ENCODE measurements at regions not wholly inside any gene's neighbourhood (a gene's known extent, or its start where the extent isn't known, plus 50 kb on each side); places are given as distances from the start of the nearest gene placed in this dataset.

DNA sequence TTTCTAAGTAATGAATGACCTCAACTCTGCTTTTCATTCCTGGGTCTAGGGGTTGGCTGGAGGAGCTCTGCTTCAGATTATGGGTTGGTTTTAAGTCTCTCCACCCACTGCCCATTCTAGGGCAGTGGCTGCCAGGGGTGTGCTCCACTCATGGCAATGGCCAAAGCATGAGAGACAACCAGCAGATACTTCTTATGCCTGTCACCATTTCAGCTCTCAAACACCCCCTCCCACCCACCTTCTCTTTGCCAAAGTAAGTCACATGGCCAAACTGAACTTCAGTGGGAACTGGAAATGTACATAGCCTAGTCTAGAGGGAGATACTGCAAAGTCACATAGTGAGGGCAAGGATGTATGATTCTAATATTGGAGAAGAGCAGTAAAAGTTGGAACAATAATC is 285.3 kb downstream of the RPLP1 start:
- TF ChIP-seq, protein P1, sequence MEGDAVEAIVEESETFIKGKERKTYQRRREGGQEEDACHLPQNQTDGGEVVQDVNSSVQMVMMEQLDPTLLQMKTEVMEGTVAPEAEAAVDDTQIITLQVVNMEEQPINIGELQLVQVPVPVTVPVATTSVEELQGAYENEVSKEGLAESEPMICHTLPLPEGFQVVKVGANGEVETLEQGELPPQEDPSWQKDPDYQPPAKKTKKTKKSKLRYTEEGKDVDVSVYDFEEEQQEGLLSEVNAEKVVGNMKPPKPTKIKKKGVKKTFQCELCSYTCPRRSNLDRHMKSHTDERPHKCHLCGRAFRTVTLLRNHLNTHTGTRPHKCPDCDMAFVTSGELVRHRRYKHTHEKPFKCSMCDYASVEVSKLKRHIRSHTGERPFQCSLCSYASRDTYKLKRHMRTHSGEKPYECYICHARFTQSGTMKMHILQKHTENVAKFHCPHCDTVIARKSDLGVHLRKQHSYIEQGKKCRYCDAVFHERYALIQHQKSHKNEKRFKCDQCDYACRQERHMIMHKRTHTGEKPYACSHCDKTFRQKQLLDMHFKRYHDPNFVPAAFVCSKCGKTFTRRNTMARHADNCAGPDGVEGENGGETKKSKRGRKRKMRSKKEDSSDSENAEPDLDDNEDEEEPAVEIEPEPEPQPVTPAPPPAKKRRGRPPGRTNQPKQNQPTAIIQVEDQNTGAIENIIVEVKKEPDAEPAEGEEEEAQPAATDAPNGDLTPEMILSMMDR (conservative IDR thresholded peaks at IDR 0.05): no peak

DNA sequence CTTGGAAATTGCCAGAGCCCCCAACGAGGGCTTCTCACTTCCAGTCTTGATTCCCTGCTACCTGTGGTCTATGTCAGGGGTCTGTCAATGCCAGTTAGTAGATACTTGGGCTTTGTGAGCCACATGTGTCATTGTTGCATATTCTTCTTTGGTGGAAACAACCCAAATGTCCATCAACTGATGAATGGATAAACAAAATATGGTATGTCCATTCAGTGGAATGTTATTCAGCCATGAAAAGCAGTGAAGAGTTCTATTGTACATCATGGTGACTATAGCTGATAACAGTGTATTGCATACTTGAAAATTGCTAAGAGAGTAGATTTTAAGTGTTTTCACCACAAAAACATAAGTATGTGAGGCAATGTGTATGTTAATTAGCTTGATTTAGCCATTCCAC is 288.1 kb downstream of the RPLP1 start:
- H3K4me3 Mint-ChIP-seq: no peak overlapping the region
- no peak overlapping the region for H3K4me3 ChIP-seq (ENCODE audit: low read length)
- H3K9me3 Mint-ChIP-seq: peaks cover 16% of the 10 kb centered on the region
- WGBS, 2 experiments (ENCODE audit: insufficient coverage in 1 of 2, insufficient read length in 1 of 2): 73 to 86% methylated on average over 1 of the region's 1 CpG
- peaks cover 12% of the 10 kb centered on the region for H3K9me3 ChIP-seq (ENCODE audit: control insufficient read depth, low read length)
- no peaks in the 10 kb centered on the region for H3K36me3 Mint-ChIP-seq (ENCODE audit: low read depth)
- DNase-seq: no peak
- TF ChIP-seq, protein P1 (conservative IDR thresholded peaks at IDR 0.05): no peak
- no peak overlapping the region for H3K27ac ChIP-seq (ENCODE audit: low read depth, low read length)
- H3K27me3 ChIP-seq (ENCODE audit: control insufficient read depth, insufficient read depth, low read length, poor library complexity, severe bottlenecking): no peaks in the 10 kb centered on the region
- no peak overlapping the region for H3K27ac Mint-ChIP-seq
- H3K36me3 ChIP-seq (ENCODE audit: control insufficient read depth, insufficient read depth, low read length): no peaks in the 10 kb centered on the region
- no peaks in the 10 kb centered on the region for H3K4me1 ChIP-seq (ENCODE audit: control insufficient read depth, insufficient read depth, low read length)
- H3K27me3 Mint-ChIP-seq (ENCODE audit: insufficient read depth): peaks cover 8% of the 10 kb centered on the region
- H3K4me1 Mint-ChIP-seq: peaks cover 8% of the 10 kb centered on the region
- no peak overlapping the region for H3K9ac ChIP-seq (ENCODE audit: extremely low read depth, low read length, poor library complexity, severe bottlenecking)

More for the DNA sequence above, 285.3 kb downstream of the RPLP1 start:
- H3K9me3 ChIP-seq (ENCODE audit: control insufficient read depth, low read length): peaks cover 12% of the 10 kb centered on the region
- H3K4me3 ChIP-seq (ENCODE audit: low read length): no peak overlapping the region
- H3K9ac ChIP-seq (ENCODE audit: extremely low read depth, low read length, poor library complexity, severe bottlenecking): no peak overlapping the region
- no peak overlapping the region for H3K27ac ChIP-seq (ENCODE audit: low read depth, low read length)
- H3K4me3 Mint-ChIP-seq: no peak overlapping the region
- DNase-seq: no peak
- no peaks in the 10 kb centered on the region for H3K36me3 ChIP-seq (ENCODE audit: control insufficient read depth, insufficient read depth, low read length)
- peaks cover 15% of the 10 kb centered on the region for H3K4me1 Mint-ChIP-seq
- no peaks in the 10 kb centered on the region for H3K36me3 Mint-ChIP-seq (ENCODE audit: low read depth)
- no peaks in the 10 kb centered on the region for H3K27me3 ChIP-seq (ENCODE audit: control insufficient read depth, insufficient read depth, low read length, poor library complexity, severe bottlenecking)
- H3K27me3 Mint-ChIP-seq (ENCODE audit: insufficient read depth): peaks cover under 1% of the 10 kb centered on the region
- no peak overlapping the region for H3K27ac Mint-ChIP-seq
- peaks cover 16% of the 10 kb centered on the region for H3K9me3 Mint-ChIP-seq
- H3K4me1 ChIP-seq (ENCODE audit: control insufficient read depth, insufficient read depth, low read length): no peaks in the 10 kb centered on the region

DNA sequence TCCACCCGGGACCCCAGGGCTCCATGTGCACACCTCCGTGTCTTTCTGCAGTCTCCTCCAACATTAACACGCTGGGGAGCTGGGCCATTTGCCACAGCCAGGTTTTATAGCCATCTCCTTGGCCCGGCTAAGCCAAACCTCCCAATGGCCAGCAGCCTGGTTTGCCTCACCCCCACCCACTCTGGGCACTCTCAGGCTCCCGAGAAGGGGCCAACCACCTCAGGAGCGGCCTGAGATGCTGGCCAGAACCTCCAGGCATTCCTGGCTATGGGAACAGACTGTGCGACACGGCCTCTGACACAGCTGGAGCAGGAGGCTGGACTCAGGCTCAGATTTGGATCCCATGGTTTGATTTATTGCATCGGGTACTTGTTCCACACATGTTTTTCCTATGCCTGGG is 289.7 kb downstream of the RPLP1 start:
- TF ChIP-seq, protein P1 (conservative IDR thresholded peaks at IDR 0.05): no peak
- H3K36me3 Mint-ChIP-seq (ENCODE audit: low read depth): no peaks in the 10 kb centered on the region
- Histone ChIP-seq H3K9me3 (ENCODE audit: control insufficient read depth, low read length) (peaks cover 12% of the 10 kb centered on the region), H3K36me3 (ENCODE audit: control insufficient read depth, insufficient read depth, low read length) (no peaks in the 10 kb centered on the region), H3K27me3 (ENCODE audit: control insufficient read depth, insufficient read depth, low read length, poor library complexity, severe bottlenecking) (no peaks in the 10 kb centered on the region), H3K9ac (ENCODE audit: extremely low read depth, low read length, poor library complexity, severe bottlenecking) (no peak overlapping the region), H3K4me3 (ENCODE audit: low read length) (no peak overlapping the region), H3K27ac (ENCODE audit: low read depth, low read length) (no peak overlapping the region), H3K4me1 (ENCODE audit: control insufficient read depth, insufficient read depth, low read length) (no peaks in the 10 kb centered on the region)
- peaks cover 8% of the 10 kb centered on the region for H3K27me3 Mint-ChIP-seq (ENCODE audit: insufficient read depth)
- WGBS, 2 experiments (ENCODE audit: insufficient coverage in 1 of 2, insufficient read length in 1 of 2): 91 to 100% methylated on average over 3 to 9 of the region's 9 CpGs
- H3K4me1 Mint-ChIP-seq: peaks cover 1% of the 10 kb centered on the region
- H3K9me3 Mint-ChIP-seq: peaks cover 15% of the 10 kb centered on the region
- no peak overlapping the region for H3K4me3 Mint-ChIP-seq
- no peak for DNase-seq
- no peak overlapping the region for H3K27ac Mint-ChIP-seq

Measured in endodermal cell (in vitro differentiated cells).